ENCODE measurements at regions not wholly inside any gene's neighbourhood (a gene's known extent, or its start where the extent isn't known, plus 50 kb on each side); places are given as distances from the start of the nearest gene placed in this dataset.

GRCh38 chr2:155021618-155022017 lies 323.1 kb downstream of the KCNJ3 start:
- no peak overlapping the region for H3K9ac ChIP-seq (ENCODE audit: insufficient read depth in 1 of 2, low read depth in 2 of 2, low read length in 2 of 2)
- ChIA-PET CTCF (ENCODE audit: low intra/inter-chr PET ratio) (no interaction called here), POLR2A (no interaction called here)
- TF ChIP-seq ZNF644 (tag; IDR thresholded peaks at IDR 0.05; ENCODE audit: low read depth) (no peak), KDM1A (IDR thresholded peaks at IDR 0.05) (no peak), ZKSCAN1 (IDR thresholded peaks at IDR 0.05; ENCODE audit: low read depth, low read length) (no peak), ZNF707 (CRISPR knock-in tag; conservative IDR thresholded peaks at IDR 0.05) (no peak), YBX1 (IDR thresholded peaks at IDR 0.05) (no peak), ZNF24 (IDR thresholded peaks at IDR 0.05) (no peak), ZNF431 (CRISPR knock-in tag; IDR thresholded peaks at IDR 0.05) (no peak), SREBF2 (CRISPR knock-in tag; IDR thresholded peaks at IDR 0.05) (no peak), NR3C1 (CRISPR knock-in tag; IDR thresholded peaks at IDR 0.05) (no peak), CREM (IDR thresholded peaks at IDR 0.05; ENCODE audit: low read depth) (no peak), PHB (CRISPR knock-in tag; IDR thresholded peaks at IDR 0.05) (no peak), TCF7 (IDR thresholded peaks at IDR 0.05; ENCODE audit: borderline replicate concordance) (no peak), RBM22 (IDR thresholded peaks at IDR 0.05; ENCODE audit: low read depth, low read length, poor library complexity, severe bottlenecking) (no peak), TSC22D4 (tag; IDR thresholded peaks at IDR 0.05) (no peak), CREB3L1 (IDR thresholded peaks at IDR 0.05; ENCODE audit: borderline replicate concordance, low read depth) (no peak), MCM7 (IDR thresholded peaks at IDR 0.05) (no peak), NFIX (CRISPR knock-in tag; IDR thresholded peaks at IDR 0.05; ENCODE audit: low read depth) (no peak)
- TF ChIP-seq, protein P1, sequence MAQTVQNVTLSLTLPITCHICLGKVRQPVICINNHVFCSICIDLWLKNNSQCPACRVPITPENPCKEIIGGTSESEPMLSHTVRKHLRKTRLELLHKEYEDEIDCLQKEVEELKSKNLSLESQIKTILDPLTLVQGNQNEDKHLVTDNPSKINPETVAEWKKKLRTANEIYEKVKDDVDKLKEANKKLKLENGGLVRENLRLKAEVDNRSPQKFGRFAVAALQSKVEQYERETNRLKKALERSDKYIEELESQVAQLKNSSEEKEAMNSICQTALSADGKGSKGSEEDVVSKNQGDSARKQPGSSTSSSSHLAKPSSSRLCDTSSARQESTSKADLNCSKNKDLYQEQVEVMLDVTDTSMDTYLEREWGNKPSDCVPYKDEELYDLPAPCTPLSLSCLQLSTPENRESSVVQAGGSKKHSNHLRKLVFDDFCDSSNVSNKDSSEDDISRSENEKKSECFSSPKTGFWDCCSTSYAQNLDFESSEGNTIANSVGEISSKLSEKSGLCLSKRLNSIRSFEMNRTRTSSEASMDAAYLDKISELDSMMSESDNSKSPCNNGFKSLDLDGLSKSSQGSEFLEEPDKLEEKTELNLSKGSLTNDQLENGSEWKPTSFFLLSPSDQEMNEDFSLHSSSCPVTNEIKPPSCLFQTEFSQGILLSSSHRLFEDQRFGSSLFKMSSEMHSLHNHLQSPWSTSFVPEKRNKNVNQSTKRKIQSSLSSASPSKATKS (CRISPR knock-in tag; IDR thresholded peaks at IDR 0.05), result no peak
- TF ChIP-seq, protein P2, sequence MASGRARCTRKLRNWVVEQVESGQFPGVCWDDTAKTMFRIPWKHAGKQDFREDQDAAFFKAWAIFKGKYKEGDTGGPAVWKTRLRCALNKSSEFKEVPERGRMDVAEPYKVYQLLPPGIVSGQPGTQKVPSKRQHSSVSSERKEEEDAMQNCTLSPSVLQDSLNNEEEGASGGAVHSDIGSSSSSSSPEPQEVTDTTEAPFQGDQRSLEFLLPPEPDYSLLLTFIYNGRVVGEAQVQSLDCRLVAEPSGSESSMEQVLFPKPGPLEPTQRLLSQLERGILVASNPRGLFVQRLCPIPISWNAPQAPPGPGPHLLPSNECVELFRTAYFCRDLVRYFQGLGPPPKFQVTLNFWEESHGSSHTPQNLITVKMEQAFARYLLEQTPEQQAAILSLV (tag; IDR thresholded peaks at IDR 0.05), result no peak
- H3K27ac ChIP-seq (ENCODE audit: extremely low read depth, low read depth, low read length), result no peak overlapping the region
- no peaks in the 10 kb centered on the region for H3K4me1 ChIP-seq (replicated peaks in 1 of 2; ENCODE audit: control insufficient read depth in 2 of 2, insufficient read depth in 2 of 2, low read length in 2 of 2)
- H2AFZ ChIP-seq (ENCODE audit: low read depth, low read length), result no peak overlapping the region
- in situ Hi-C loops (cut with MboI), result no loop called here
- H3K27me3 ChIP-seq (ENCODE audit: control insufficient read depth in 2 of 2, insufficient read depth in 2 of 2, low read length in 2 of 2), result no peaks in the 10 kb centered on the region
- no peaks in the 10 kb centered on the region for H4K20me1 ChIP-seq (replicated peaks; ENCODE audit: control insufficient read depth, insufficient read depth, low read length)
- no peak for ATAC-seq
- H3K4me2 ChIP-seq (ENCODE audit: insufficient read depth, low read length), result no peak overlapping the region
- H3K79me2 ChIP-seq (ENCODE audit: control insufficient read depth, insufficient read depth, low read length), result no peaks in the 10 kb centered on the region
- 0% methylated on average over 1 of the region's 1 CpG for WGBS (ENCODE audit: insufficient coverage, low coverage, missing lambda C conversion rate)
- no peaks in the 10 kb centered on the region; the same call in 1 of the 2 replicates for H3K9me3 ChIP-seq (replicated peaks; ENCODE audit: control insufficient read depth, insufficient read depth, low read depth, low read length)
- H3K36me3 ChIP-seq (ENCODE audit: control insufficient read depth, insufficient read depth, low read length), result no peaks in the 10 kb centered on the region
- BruUV-seq (replicated peaks), result no TSS peak
- no peaks in the 10 kb centered on the region for H3K9me1 ChIP-seq (ENCODE audit: control insufficient read depth, insufficient read depth, low read length)
- no peak overlapping the region for H3K4me3 ChIP-seq
- no peak for DNase-seq (ENCODE audit: extremely low read depth in 1 of 4, low spot score in 3 of 4)
- FAIRE-seq, result no peak
- intact Hi-C loops (cut with micrococcal nuclease), result no loop called here

All from K562 (cell line).